ENCODE measurements at regions not wholly inside any gene's neighbourhood (a gene's known extent, or its start where the extent isn't known, plus 50 kb on each side); places are given as distances from the start of the nearest gene placed in this dataset.

- no peak for ATAC-seq
- H3K4me1 ChIP-seq, result no peaks in the 10 kb centered on the region
- 10 to 11% methylated on average over 5 of the region's 5 CpGs for WGBS, 2 donors (ENCODE audit: low coverage in 1 of 2)
- no peaks in the 10 kb centered on the region for H3K36me3 ChIP-seq
- H3K9me3 ChIP-seq, result no peaks in the 10 kb centered on the region
- H3K27me3 ChIP-seq, result no peaks in the 10 kb centered on the region
- H3K4me3 ChIP-seq, result no peak overlapping the region
- no peak overlapping the region for H3K27ac ChIP-seq
- no peak for TF ChIP-seq POLR2AphosphoS5 (IDR thresholded peaks at IDR 0.05)
- TF ChIP-seq POLR2A (IDR thresholded peaks at IDR 0.05), result no peak
- no peak for TF ChIP-seq EP300 (IDR thresholded peaks at IDR 0.05)
- no peak for TF ChIP-seq CTCF (IDR thresholded peaks at IDR 0.05)
Measured at GRCh38 chr5:152246401-152246800, 158.7 kb downstream of the NMUR2 start.

- no peaks in the 10 kb centered on the region for H3K4me1 ChIP-seq
- H3K27ac ChIP-seq, result no peak overlapping the region
- H3K27me3 ChIP-seq, result no peaks in the 10 kb centered on the region
- H3K9me3 ChIP-seq, result no peaks in the 10 kb centered on the region
- 76 to 78% methylated on average over 2 of the region's 2 CpGs for WGBS, 2 donors (ENCODE audit: low coverage in 1 of 2)
- ATAC-seq, result no peak
- H3K4me3 ChIP-seq, result no peak overlapping the region
- no peak for TF ChIP-seq CTCF (IDR thresholded peaks at IDR 0.05)
- no peak for TF ChIP-seq POLR2A (IDR thresholded peaks at IDR 0.05)
- no peaks in the 10 kb centered on the region for H3K36me3 ChIP-seq
Measured at GRCh38 chr5:152237531-152237930, 167.5 kb downstream of the NMUR2 start.

DNA sequence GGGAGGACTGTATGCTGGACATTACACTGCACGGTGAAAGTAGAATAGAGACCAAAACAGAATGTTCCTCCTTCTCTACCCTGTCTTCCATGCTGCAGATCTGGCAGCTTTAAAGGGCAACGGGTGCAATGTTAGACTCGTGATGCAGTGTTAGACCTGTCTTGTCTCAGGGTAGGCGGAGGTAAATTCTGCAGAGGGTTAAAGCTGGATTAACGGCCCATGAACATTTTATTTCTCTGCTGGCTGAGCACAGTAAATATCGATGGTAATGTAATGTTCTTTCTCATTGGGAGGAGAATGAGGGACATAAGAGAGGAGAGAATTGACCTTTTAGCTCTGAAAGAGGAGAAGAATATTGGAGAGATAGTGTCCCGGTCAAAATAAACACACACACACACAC lies 178.9 kb downstream of the NMUR2 start:
- Histone ChIP-seq H3K27ac (no peak overlapping the region), H3K4me1 (peaks cover 0 to 14% (median 0%) of the 10 kb centered on the region in 3 donors), H3K4me3 (no peak overlapping the region), H3K36me3 (no peaks in the 10 kb centered on the region), H3K9me3 (no peaks in the 10 kb centered on the region), H3K27me3 (no peaks in the 10 kb centered on the region)
- TF ChIP-seq POLR2AphosphoS5 (IDR thresholded peaks at IDR 0.05), result no peak
- no peak for TF ChIP-seq POLR2A (IDR thresholded peaks at IDR 0.05)
- TF ChIP-seq EP300 (IDR thresholded peaks at IDR 0.05), result no peak
- no peak for TF ChIP-seq CTCF (IDR thresholded peaks at IDR 0.05)
- no peak for ATAC-seq
- 40 to 50% methylated on average over 3 to 6 of the region's 7 CpGs for WGBS, 2 donors (ENCODE audit: low coverage in 1 of 2)

DNA sequence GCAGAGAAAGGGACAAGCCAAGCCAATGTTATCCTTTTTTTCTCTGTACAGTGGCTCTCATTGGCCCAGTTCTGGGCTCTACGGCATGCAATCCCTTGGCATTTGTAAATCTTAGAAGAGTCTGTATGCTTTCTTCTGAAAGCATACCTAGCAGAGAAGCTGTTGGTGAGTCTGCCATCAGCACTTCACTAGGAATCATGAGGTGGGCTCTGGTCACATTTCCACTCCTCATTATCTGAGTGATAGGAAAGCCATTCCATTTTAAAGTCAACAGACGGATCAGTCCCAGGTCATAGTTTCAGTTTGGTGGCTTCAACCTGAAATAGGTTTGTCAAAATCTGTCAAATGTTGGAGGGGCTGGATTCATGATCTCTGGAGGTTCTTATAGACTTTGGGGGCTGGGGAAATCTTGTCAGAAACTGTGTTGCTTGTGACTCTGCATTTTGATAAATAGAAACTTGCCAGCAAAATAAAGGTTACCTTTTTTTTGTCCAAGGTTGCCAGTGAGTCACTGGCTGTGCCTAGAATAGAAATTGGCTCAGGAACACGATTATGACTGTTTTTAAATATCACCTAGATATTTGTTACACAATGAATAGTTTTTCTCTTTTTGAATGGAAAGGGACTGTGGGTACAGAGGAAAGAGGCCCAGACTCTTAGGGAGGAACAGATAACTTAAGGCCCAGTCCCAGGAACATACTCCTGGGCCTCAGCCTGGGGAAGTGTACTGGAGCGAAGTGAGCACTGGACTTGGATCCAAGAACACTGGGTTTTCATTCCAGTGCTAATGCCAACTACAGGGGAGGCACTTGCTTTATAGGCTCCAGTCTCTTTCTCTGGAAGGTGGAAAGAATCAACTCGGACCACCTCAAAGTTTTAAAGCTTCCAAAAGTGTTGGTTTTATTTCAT lies 183.1 kb downstream of the NMUR2 start:
- 43 to 53% methylated on average over 4 of the region's 5 CpGs for WGBS, 2 donors (ENCODE audit: low coverage in 1 of 2)
- H3K27ac ChIP-seq, result no peak overlapping the region
- TF ChIP-seq POLR2A (IDR thresholded peaks at IDR 0.05), result no peak
- TF ChIP-seq EP300 (IDR thresholded peaks at IDR 0.05), result no peak
- TF ChIP-seq POLR2AphosphoS5 (IDR thresholded peaks at IDR 0.05), result no peak
- no peak for TF ChIP-seq CTCF (IDR thresholded peaks at IDR 0.05)
- ATAC-seq, result no peak
- H3K4me3 ChIP-seq, result no peak overlapping the region
- no peaks in the 10 kb centered on the region for H3K27me3 ChIP-seq
- H3K4me1 ChIP-seq, result peaks cover 0 to 14% (median 0%) of the 10 kb centered on the region in 3 donors
- H3K36me3 ChIP-seq, result no peaks in the 10 kb centered on the region
- no peaks in the 10 kb centered on the region for H3K9me3 ChIP-seq

DNA sequence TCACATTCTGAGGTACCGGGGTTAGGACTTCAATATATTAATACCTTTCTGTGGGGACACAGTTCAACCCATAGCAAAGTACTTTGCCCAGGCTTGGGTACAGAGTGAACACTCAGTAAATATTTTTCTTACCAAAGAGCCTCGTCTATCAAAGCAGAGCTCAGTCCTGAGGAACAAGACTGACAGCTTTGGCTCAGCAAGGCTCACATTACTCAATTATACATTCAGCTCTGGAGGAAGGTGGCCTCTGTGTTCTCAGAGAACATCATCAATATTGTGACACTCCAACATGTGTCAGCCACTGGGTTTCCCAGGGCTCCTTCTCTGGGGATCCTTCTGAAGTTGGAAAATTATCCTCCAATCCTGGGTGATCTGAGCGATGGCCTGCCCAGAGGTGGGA lies 186.4 kb downstream of the NMUR2 start:
- Histone ChIP-seq H3K27me3 (no peaks in the 10 kb centered on the region), H3K27ac (no peak overlapping the region), H3K4me1 (peaks cover 0 to 14% (median 0%) of the 10 kb centered on the region in 3 donors), H3K36me3 (no peaks in the 10 kb centered on the region), H3K9me3 (no peaks in the 10 kb centered on the region), H3K4me3 (no peak overlapping the region)
- TF ChIP-seq POLR2AphosphoS5 (IDR thresholded peaks at IDR 0.05), result no peak
- TF ChIP-seq EP300 (IDR thresholded peaks at IDR 0.05), result no peak
- no peak for TF ChIP-seq CTCF (IDR thresholded peaks at IDR 0.05)
- no peak for TF ChIP-seq POLR2A (IDR thresholded peaks at IDR 0.05)
- 64 to 67% methylated on average over 1 to 2 of the region's 3 CpGs for WGBS, 2 donors (ENCODE audit: low coverage in 1 of 2)
- no peak for ATAC-seq

Data from gastroesophageal sphincter (tissue), 4 donors.